Fibroblast of lung (primary cell): ENCODE measurements at regions not wholly inside any gene's neighbourhood (a gene's known extent, or its start where the extent isn't known, plus 50 kb on each side); places are given as distances from the start of the nearest gene placed in this dataset.

Experiments
- CTCF ChIP-seq, 2 donors: IDR thresholded peaks in 1 of 2; conservative IDR thresholded peaks in 1 of 2; 1 replicate in 1 of 2; 2 replicates in 1 of 2; pipeline ENCODE4 v1.5.1; 2011 to 2012; ENCODE audit warnings: low read length in 2 of 2, control low read depth in 1 of 2, inconsistent platforms in 1 of 2, low read depth in 1 of 2, mild to moderate bottlenecking in 1 of 2
- EZH2 ChIP-seq: IDR thresholded peaks from 2 replicates; pipeline ENCODE4 v1.5.1; 2012; ENCODE audit warnings: low read length, control low read depth, mild to moderate bottlenecking; ENCODE audit errors: missing control alignments

GRCh38 chr9:11432361-11432760 lies 819.6 kb upstream of the PTPRD start:
- TF ChIP-seq CTCF (conservative IDR thresholded peaks at IDR 0.05 in 1 of 2, IDR thresholded peaks at IDR 0.05 in 1 of 2; ENCODE audit: low read depth in 1 of 2, low read length in 2 of 2) (no peak), EZH2 (no peak)
